ES-I3 (cell line): ENCODE measurements at regions not wholly inside any gene's neighbourhood (a gene's known extent, or its start where the extent isn't known, plus 50 kb on each side); places are given as distances from the start of the nearest gene placed in this dataset.

Source experiments
- H3K36me3 ChIP-seq: 2 replicates; pipeline ENCODE4 v1.6.1; 2013; ENCODE audit warnings: mild to moderate bottlenecking, low read length, control low read depth, moderate library complexity; ENCODE audit not compliant: insufficient read depth
- H3K4me1 ChIP-seq: 2 replicates; pipeline ENCODE4 v1.6.1; 2013; ENCODE audit warnings: mild to moderate bottlenecking, control low read depth, low read length; ENCODE audit not compliant: insufficient read depth
- H3K9ac ChIP-seq: 2 replicates; pipeline ENCODE4 v1.6.1; 2013; ENCODE audit warnings: low read depth, mild to moderate bottlenecking, low read length, moderate library complexity
- H3K9me3 ChIP-seq: 2 replicates; pipeline ENCODE4 v1.6.1; 2013; ENCODE audit warnings: mild to moderate bottlenecking, low read length, moderate library complexity; ENCODE audit not compliant: control insufficient read depth, insufficient read depth

GRCh38 chr3:148131990-148132638, 565.6 kb upstream of the AGTR1 start:
- Histone ChIP-seq H3K4me1 (no peaks in the 10 kb centered on the region), H3K9ac (no peak overlapping the region), H3K36me3 (no peaks in the 10 kb centered on the region), H3K9me3 (no peaks in the 10 kb centered on the region)

GRCh38 chr3:148136816-148137215, 560.9 kb upstream of the AGTR1 start:
- Histone ChIP-seq H3K36me3 (no peaks in the 10 kb centered on the region), H3K9ac (no peak overlapping the region), H3K4me1 (no peaks in the 10 kb centered on the region), H3K9me3 (no peaks in the 10 kb centered on the region)

GRCh38 chr3:148146241-148146640, 551.5 kb upstream of the AGTR1 start:
- Histone ChIP-seq H3K36me3 (no peaks in the 10 kb centered on the region), H3K9me3 (no peaks in the 10 kb centered on the region; the same call in 1 of the 2 replicates), H3K9ac (no peak overlapping the region), H3K4me1 (peaks cover 4% of the 10 kb centered on the region; the same call in 1 of the 2 replicates)

GRCh38 chr3:148146947-148147826, 550.5 kb upstream of the AGTR1 start:
- H3K4me1 ChIP-seq: peaks cover 4% of the 10 kb centered on the region; the same call in 1 of the 2 replicates
- no peaks in the 10 kb centered on the region for H3K36me3 ChIP-seq
- no peak overlapping the region for H3K9ac ChIP-seq
- no peaks in the 10 kb centered on the region; the same call in 1 of the 2 replicates for H3K9me3 ChIP-seq

- Histone ChIP-seq H3K36me3 (no peaks in the 10 kb centered on the region), H3K4me1 (peaks cover 4% of the 10 kb centered on the region; the same call in 1 of the 2 replicates), H3K9me3 (no peaks in the 10 kb centered on the region; the same call in 1 of the 2 replicates), H3K9ac (no peak overlapping the region)
Measured at GRCh38 chr3:148147903-148148302, 549.8 kb upstream of the AGTR1 start.

GRCh38 chr3:148149556-148149955, 548.1 kb upstream of the AGTR1 start:
- no peaks in the 10 kb centered on the region for H3K36me3 ChIP-seq
- H3K4me1 ChIP-seq: peaks cover 4% of the 10 kb centered on the region; the same call in 1 of the 2 replicates
- H3K9ac ChIP-seq: no peak overlapping the region
- no peaks in the 10 kb centered on the region; the same call in 1 of the 2 replicates for H3K9me3 ChIP-seq

- Histone ChIP-seq H3K36me3 (no peaks in the 10 kb centered on the region), H3K9me3 (no peaks in the 10 kb centered on the region; the same call in 1 of the 2 replicates), H3K9ac (no peak overlapping the region), H3K4me1 (peaks cover 4% of the 10 kb centered on the region; the same call in 1 of the 2 replicates)
Measured at GRCh38 chr3:148150141-148150540, 547.6 kb upstream of the AGTR1 start.

- Histone ChIP-seq H3K9me3 (no peaks in the 10 kb centered on the region), H3K9ac (no peak overlapping the region), H3K36me3 (no peaks in the 10 kb centered on the region), H3K4me1 (no peaks in the 10 kb centered on the region; the same call in 1 of the 2 replicates)
Measured at GRCh38 chr3:148158210-148158609, 539.5 kb upstream of the AGTR1 start.

- no peaks in the 10 kb centered on the region; the same call in 1 of the 2 replicates for H3K4me1 ChIP-seq
- H3K36me3 ChIP-seq: no peaks in the 10 kb centered on the region
- no peak overlapping the region for H3K9ac ChIP-seq
- H3K9me3 ChIP-seq: no peaks in the 10 kb centered on the region
Measured at GRCh38 chr3:148162132-148162531, 535.6 kb upstream of the AGTR1 start.

- Histone ChIP-seq H3K9ac (no peak overlapping the region), H3K36me3 (no peaks in the 10 kb centered on the region), H3K9me3 (no peaks in the 10 kb centered on the region), H3K4me1 (no peaks in the 10 kb centered on the region)
Measured at GRCh38 chr3:148168347-148168746, 529.4 kb upstream of the AGTR1 start.

- Histone ChIP-seq H3K9me3 (no peaks in the 10 kb centered on the region), H3K9ac (no peak overlapping the region), H3K36me3 (no peaks in the 10 kb centered on the region), H3K4me1 (no peaks in the 10 kb centered on the region; the same call in 1 of the 2 replicates)
Measured at GRCh38 chr3:148173851-148174250, 523.9 kb upstream of the AGTR1 start.

GRCh38 chr3:148175214-148175613, 522.5 kb upstream of the AGTR1 start:
- Histone ChIP-seq H3K36me3 (no peaks in the 10 kb centered on the region), H3K9me3 (no peaks in the 10 kb centered on the region), H3K4me1 (no peaks in the 10 kb centered on the region; the same call in 1 of the 2 replicates), H3K9ac (no peak overlapping the region)

GRCh38 chr3:148178503-148178902, 519.2 kb upstream of the AGTR1 start:
- Histone ChIP-seq H3K36me3 (no peaks in the 10 kb centered on the region), H3K9me3 (no peaks in the 10 kb centered on the region), H3K9ac (no peak overlapping the region), H3K4me1 (no peaks in the 10 kb centered on the region; the same call in 1 of the 2 replicates)

GRCh38 chr3:148184798-148185197, 512.9 kb upstream of the AGTR1 start:
- Histone ChIP-seq H3K9me3 (no peaks in the 10 kb centered on the region), H3K9ac (no peak overlapping the region), H3K4me1 (no peaks in the 10 kb centered on the region), H3K36me3 (no peaks in the 10 kb centered on the region)
